Osteocyte (in vitro differentiated cells): ENCODE measurements at regions not wholly inside any gene's neighbourhood (a gene's known extent, or its start where the extent isn't known, plus 50 kb on each side); places are given as distances from the start of the nearest gene placed in this dataset.

Source experiments
- DNase-seq: peaks from one replicate; pipeline ENCODE4 v3.0.0; 2021; ENCODE audit warnings: mixed read lengths; ENCODE audit not compliant: unreplicated experiment; ENCODE audit errors: extremely low spot score
- H3K27ac Mint-ChIP-seq: one replicate; pipeline ENCODE4 v1.8.0; 2021; ENCODE audit warnings: mild to moderate bottlenecking, mixed read lengths; ENCODE audit not compliant: unreplicated experiment
- H3K27me3 Mint-ChIP-seq: one replicate; pipeline ENCODE4 v1.8.0; 2021; ENCODE audit warnings: mixed read lengths; ENCODE audit not compliant: unreplicated experiment
- H3K36me3 Mint-ChIP-seq: one replicate; pipeline ENCODE4 v1.8.0; 2021; ENCODE audit warnings: mixed read lengths; ENCODE audit not compliant: unreplicated experiment
- H3K4me1 Mint-ChIP-seq: one replicate; pipeline ENCODE4 v1.8.0; 2021; ENCODE audit warnings: mixed read lengths; ENCODE audit not compliant: unreplicated experiment
- H3K4me3 Mint-ChIP-seq: one replicate; pipeline ENCODE4 v1.8.0; 2021; ENCODE audit warnings: mild to moderate bottlenecking, moderate library complexity, mixed read lengths; ENCODE audit not compliant: unreplicated experiment
- H3K9me3 Mint-ChIP-seq: one replicate; pipeline ENCODE4 v1.8.0; 2021; ENCODE audit warnings: mixed read lengths; ENCODE audit not compliant: unreplicated experiment
- TF ChIP-seq, protein P1 (sequence below): fragments of 200-600 bp; sonication (generic); IDR thresholded peaks from 2 replicates; pipeline ENCODE4 v1.5.0; 2021; ENCODE audit warnings: antibody characterized with exemption, mild to moderate bottlenecking, moderate library complexity

DNA sequence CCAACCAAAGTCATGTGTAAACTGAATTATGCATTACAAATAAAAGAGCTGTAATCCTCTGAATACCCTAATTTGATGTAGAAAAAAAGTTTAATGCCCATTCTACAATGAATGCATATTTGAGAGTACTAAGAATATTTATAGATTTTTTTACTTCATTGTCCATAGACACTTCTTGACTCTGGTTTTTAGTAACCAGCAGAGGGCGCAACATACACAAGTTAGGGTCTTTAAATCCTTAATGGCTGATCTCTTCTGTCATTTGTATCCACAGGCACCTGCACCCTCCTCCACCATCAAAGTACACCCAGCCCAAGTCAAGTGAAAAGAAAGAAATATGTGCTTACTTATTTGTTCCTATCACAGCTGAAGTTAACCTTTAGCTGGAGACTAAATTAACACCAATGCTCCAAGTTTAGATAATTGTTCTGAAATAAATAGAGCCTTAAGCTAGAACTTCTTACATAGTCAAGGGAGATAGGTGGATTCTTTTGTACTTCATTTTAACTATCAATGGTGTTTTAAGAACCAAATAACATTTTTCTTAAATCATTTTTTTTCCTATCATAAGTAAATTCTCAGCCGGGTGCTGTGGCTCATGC is 524.2 kb upstream of the DAB2 start:
- no peak overlapping the region for H3K27ac Mint-ChIP-seq
- TF ChIP-seq, protein P1, sequence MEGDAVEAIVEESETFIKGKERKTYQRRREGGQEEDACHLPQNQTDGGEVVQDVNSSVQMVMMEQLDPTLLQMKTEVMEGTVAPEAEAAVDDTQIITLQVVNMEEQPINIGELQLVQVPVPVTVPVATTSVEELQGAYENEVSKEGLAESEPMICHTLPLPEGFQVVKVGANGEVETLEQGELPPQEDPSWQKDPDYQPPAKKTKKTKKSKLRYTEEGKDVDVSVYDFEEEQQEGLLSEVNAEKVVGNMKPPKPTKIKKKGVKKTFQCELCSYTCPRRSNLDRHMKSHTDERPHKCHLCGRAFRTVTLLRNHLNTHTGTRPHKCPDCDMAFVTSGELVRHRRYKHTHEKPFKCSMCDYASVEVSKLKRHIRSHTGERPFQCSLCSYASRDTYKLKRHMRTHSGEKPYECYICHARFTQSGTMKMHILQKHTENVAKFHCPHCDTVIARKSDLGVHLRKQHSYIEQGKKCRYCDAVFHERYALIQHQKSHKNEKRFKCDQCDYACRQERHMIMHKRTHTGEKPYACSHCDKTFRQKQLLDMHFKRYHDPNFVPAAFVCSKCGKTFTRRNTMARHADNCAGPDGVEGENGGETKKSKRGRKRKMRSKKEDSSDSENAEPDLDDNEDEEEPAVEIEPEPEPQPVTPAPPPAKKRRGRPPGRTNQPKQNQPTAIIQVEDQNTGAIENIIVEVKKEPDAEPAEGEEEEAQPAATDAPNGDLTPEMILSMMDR, result peak; percentile 79
- H3K4me3 Mint-ChIP-seq, result no peak overlapping the region
- peaks cover 8% of the 10 kb centered on the region for H3K36me3 Mint-ChIP-seq
- DNase-seq, result no peak
- peaks cover 20% of the 10 kb centered on the region for H3K9me3 Mint-ChIP-seq
- H3K4me1 Mint-ChIP-seq, result no peaks in the 10 kb centered on the region
- no peaks in the 10 kb centered on the region for H3K27me3 Mint-ChIP-seq

DNA sequence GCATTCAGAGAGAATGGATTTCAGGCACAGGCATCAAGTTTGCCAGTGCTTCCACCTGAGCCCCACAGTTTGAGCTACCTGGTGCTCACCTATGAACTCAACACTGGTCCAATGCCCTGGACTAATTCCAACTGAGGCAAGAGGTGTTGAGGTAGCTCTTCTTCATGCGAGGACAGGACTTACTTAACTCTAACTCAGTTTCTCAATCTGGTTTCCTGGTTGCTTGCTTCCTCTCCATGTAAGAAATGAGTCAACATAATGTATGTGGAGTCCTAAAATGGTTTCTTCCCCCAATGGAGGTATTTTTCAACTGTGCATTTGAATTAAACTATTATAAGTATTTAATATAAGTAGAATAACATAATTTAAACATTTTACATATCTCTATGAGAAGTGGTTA is 523.6 kb upstream of the DAB2 start:
- Mint-ChIP-seq H3K9me3 (peaks cover 20% of the 10 kb centered on the region), H3K27me3 (no peaks in the 10 kb centered on the region), H3K27ac (no peak overlapping the region), H3K4me1 (no peaks in the 10 kb centered on the region), H3K36me3 (peaks cover 8% of the 10 kb centered on the region), H3K4me3 (no peak overlapping the region)
- no peak for DNase-seq
- TF ChIP-seq, protein P1, result no peak

DNA sequence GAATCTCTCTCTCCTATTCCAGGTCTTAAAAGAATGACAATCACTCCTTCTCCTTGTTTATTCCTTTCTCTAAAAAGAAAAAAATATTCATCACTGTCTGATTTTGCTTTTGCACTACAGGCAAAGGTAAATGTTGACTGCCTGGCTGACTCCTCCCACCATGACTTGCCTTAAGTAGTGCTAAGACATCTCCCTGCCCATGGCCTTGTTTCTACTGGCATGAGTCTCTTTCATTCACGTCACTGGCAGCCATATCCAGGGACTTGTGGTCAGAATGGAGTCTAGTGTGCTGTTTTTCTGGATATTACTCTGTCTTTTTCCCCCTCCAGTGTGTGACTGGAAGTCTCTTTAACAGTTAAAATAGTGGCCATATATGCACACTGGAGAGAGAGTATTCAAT is 522.9 kb upstream of the DAB2 start:
- H3K36me3 Mint-ChIP-seq, result peaks cover 8% of the 10 kb centered on the region
- no peak overlapping the region for H3K4me3 Mint-ChIP-seq
- peak overlapping the region; percentile 11 for H3K27ac Mint-ChIP-seq
- TF ChIP-seq, protein P1, result no peak
- no peaks in the 10 kb centered on the region for H3K27me3 Mint-ChIP-seq
- peaks cover 18% of the 10 kb centered on the region for H3K9me3 Mint-ChIP-seq
- H3K4me1 Mint-ChIP-seq, result no peaks in the 10 kb centered on the region
- no peak for DNase-seq

DNA sequence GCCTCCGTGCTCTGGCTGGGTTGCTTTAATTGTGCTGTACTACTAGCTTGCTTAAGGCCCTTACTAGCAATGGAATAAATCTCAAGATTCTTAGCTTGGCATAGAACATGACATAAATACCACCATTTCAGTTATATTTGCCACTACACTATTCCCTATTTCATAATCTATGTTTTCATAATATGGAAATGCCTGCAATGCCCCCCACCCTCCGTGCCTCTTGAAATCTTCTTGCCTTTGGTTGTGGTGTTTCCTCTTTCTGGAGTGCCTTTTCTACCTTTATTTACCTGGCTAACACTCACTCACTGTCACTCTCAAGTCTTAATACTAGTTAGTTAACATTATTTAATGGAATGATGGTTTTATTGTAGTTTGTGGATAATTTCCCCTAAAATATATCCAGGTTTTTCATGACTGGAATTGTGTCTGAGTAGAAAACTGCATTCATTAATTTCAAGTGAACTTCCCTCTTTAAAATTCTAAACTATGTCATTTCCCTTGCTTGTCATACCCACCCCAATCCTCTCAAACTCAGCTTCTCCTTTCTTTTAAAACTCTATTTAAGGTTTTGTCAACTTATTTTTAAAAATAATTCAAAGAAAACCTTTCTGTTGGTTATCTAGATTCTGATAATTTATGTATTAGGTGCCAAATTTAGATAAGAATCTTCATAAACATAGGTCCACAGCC is 521.7 kb upstream of the DAB2 start:
- Mint-ChIP-seq H3K4me1 (no peaks in the 10 kb centered on the region), H3K27me3 (no peaks in the 10 kb centered on the region), H3K4me3 (no peak overlapping the region), H3K27ac (no peak overlapping the region), H3K36me3 (peaks cover 6% of the 10 kb centered on the region), H3K9me3 (peaks cover 7% of the 10 kb centered on the region)
- no peak for DNase-seq
- TF ChIP-seq, protein P1, result no peak

DNA sequence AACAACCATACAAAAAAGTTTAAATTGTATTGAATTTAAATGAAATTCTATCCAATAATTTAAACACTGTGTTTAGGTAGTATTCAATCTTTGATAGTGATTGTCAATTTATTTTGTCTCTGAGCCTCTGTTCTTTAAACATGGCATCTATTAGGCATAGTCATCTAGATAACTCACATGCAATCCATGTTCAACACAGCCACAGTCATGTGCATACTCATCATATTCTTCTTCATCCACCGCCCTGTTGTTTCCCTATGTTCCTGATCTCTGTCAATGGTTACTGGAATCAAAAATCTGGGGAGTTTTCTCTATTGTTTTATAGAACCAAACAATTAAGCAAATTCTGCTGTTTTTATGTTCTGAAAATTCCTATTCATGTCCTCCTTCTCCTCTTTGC is 521.1 kb upstream of the DAB2 start:
- Mint-ChIP-seq H3K27ac (no peak overlapping the region), H3K36me3 (peaks cover under 1% of the 10 kb centered on the region), H3K4me1 (no peaks in the 10 kb centered on the region), H3K4me3 (no peak overlapping the region), H3K9me3 (peaks cover 1% of the 10 kb centered on the region), H3K27me3 (no peaks in the 10 kb centered on the region)
- TF ChIP-seq, protein P1, result no peak
- DNase-seq, result no peak
